Smooth muscle cell (in vitro differentiated cells): ENCODE measurements at regions not wholly inside any gene's neighbourhood (a gene's known extent, or its start where the extent isn't known, plus 50 kb on each side); places are given as distances from the start of the nearest gene placed in this dataset.
A peak's percentile ranks its signal among the peaks of the same experiment; 100 is the strongest.

Experiments
- DNase-seq: peaks from one replicate; lab custom pipeline; 2025; ENCODE audit not compliant: unreplicated experiment; lab: John Stamatoyannopoulos, UW
- H2AFZ ChIP-seq: fragments of 200-600 bp; sonication (generic); 2 replicates; pipeline ENCODE4 v1.6.0; 2016; ENCODE audit warnings: antibody characterized with exemption, low read depth, mild to moderate bottlenecking
- H3F3A ChIP-seq: fragments of 200-600 bp; sonication (generic); 2 replicates; pipeline ENCODE4 v1.6.0; 2017; ENCODE audit warnings: antibody characterized with exemption, low read depth
- H3K27ac ChIP-seq: fragments of 200-600 bp; sonication (generic); 2 replicates; pipeline ENCODE4 v1.5.1; 2016; ENCODE audit warnings: low read depth, mild to moderate bottlenecking
- H3K27me3 ChIP-seq: fragments of 200-600 bp; sonication (generic); 2 replicates; pipeline ENCODE4 v1.6.1; 2016; ENCODE audit warnings: low read depth, mild to moderate bottlenecking
- H3K36me3 ChIP-seq: fragments of 200-600 bp; sonication (generic); 2 replicates; pipeline ENCODE4 v1.5.1; 2016; ENCODE audit warnings: low read depth
- H3K4me1 ChIP-seq: fragments of 200-600 bp; sonication (generic); 2 replicates; pipeline ENCODE4 v1.5.1; 2016; ENCODE audit warnings: low read depth
- H3K4me2 ChIP-seq: fragments of 200-600 bp; sonication (generic); 2 replicates; pipeline ENCODE4 v1.6.0; 2016; ENCODE audit warnings: mild to moderate bottlenecking
- H3K4me3 ChIP-seq: fragments of 200-600 bp; sonication (generic); 2 replicates; pipeline ENCODE4 v1.5.1; 2016; ENCODE audit warnings: mild to moderate bottlenecking
- H3K79me2 ChIP-seq: fragments of 200-600 bp; sonication (generic); 2 replicates; pipeline ENCODE4 v1.6.0; 2016; ENCODE audit warnings: low read depth, mild to moderate bottlenecking
- H3K9ac ChIP-seq: fragments of 200-600 bp; sonication (generic); 2 replicates; pipeline ENCODE4 v1.6.0; 2016; ENCODE audit warnings: low read depth
- H3K9me3 ChIP-seq: fragments of 200-600 bp; sonication (generic); replicated peaks from 2 replicates; pipeline ENCODE4 v1.5.1; 2016; ENCODE audit warnings: low read depth
- H4K20me1 ChIP-seq: fragments of 200-600 bp; sonication (generic); 2 replicates; pipeline ENCODE4 v1.6.0; 2016; ENCODE audit warnings: low read depth
- CTCF ChIP-seq: fragments of 200-600 bp; sonication (generic); IDR thresholded peaks from 2 replicates; pipeline ENCODE4 v1.5.1; 2017; ENCODE audit warnings: borderline replicate concordance, mild to moderate bottlenecking, antibody characterized with exemption; ENCODE audit not compliant: insufficient read depth, poor library complexity, severe bottlenecking
- WGBS: methylation state at CpG from one replicate; pipeline ENCODE4 v1.1.7; 2016; ENCODE audit warnings: low lambda C conversion rate; 5-methylcytosine and 5-hydroxymethylcytosine counted together

DNA sequence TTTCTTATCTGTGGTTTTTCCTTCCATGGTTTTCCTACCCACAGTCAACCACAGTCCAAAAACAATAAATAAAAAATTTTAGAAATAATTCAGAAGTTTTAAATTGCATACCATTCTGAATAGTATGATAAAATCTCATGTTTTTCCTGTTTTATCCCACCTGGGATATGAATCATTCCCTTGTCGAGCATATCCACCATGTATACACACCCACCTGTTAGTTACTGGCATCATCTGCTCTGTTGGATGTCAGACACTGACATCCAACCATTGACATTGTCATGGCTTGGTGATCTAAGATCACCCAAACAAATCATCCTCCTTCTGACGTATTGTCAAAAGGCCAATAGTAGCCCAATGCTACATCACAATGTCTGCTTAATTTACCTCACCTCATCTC, 749.8 kb downstream of the TNS3 start:
- no peak for TF ChIP-seq CTCF
- no peaks in the 10 kb centered on the region for H3K4me1 ChIP-seq
- no peaks in the 10 kb centered on the region for H3K79me2 ChIP-seq
- no peak overlapping the region for H3K4me2 ChIP-seq
- H3K9ac ChIP-seq: no peak overlapping the region
- H3K4me3 ChIP-seq: no peak overlapping the region
- no peaks in the 10 kb centered on the region for H3K27me3 ChIP-seq
- no peak for DNase-seq
- peaks cover 5% of the 10 kb centered on the region for H3F3A ChIP-seq
- no peak overlapping the region for H2AFZ ChIP-seq
- H3K27ac ChIP-seq: no peak overlapping the region
- 80% methylated on average over 2 of the region's 2 CpGs for WGBS
- H3K36me3 ChIP-seq: no peaks in the 10 kb centered on the region
- no peaks in the 10 kb centered on the region for H4K20me1 ChIP-seq
- no peaks in the 10 kb centered on the region for H3K9me3 ChIP-seq

GRCh38 chr7:46819819-46820218, 762.1 kb downstream of the TNS3 start:
- no peak overlapping the region for H3K27ac ChIP-seq
- H3F3A ChIP-seq: peaks cover 5% of the 10 kb centered on the region
- H3K4me2 ChIP-seq: no peak overlapping the region
- no peaks in the 10 kb centered on the region for H4K20me1 ChIP-seq
- H3K9ac ChIP-seq: no peak overlapping the region
- H3K4me3 ChIP-seq: no peak overlapping the region
- no peaks in the 10 kb centered on the region for H3K4me1 ChIP-seq
- peaks cover 8% of the 10 kb centered on the region for H3K9me3 ChIP-seq
- H3K79me2 ChIP-seq: no peaks in the 10 kb centered on the region
- WGBS: 98% methylated on average over 7 of the region's 7 CpGs
- H3K36me3 ChIP-seq: peaks cover 11% of the 10 kb centered on the region
- no peak for TF ChIP-seq CTCF
- DNase-seq: no peak
- H3K27me3 ChIP-seq: no peaks in the 10 kb centered on the region
- H2AFZ ChIP-seq: no peak overlapping the region

GRCh38 chr7:46814516-46815250, 767.2 kb downstream of the TNS3 start:
- Histone ChIP-seq H3K27me3 (no peaks in the 10 kb centered on the region), H3K9me3 (peaks cover 8% of the 10 kb centered on the region), H3K4me2 (peak overlapping the region; percentile 46), H4K20me1 (no peaks in the 10 kb centered on the region), H3F3A (peaks cover 27% of the 10 kb centered on the region), H2AFZ (no peak overlapping the region), H3K4me3 (no peak overlapping the region), H3K27ac (peak overlapping the region; percentile 54), H3K36me3 (peaks cover 11% of the 10 kb centered on the region), H3K79me2 (no peaks in the 10 kb centered on the region), H3K9ac (no peak overlapping the region), H3K4me1 (no peaks in the 10 kb centered on the region)
- no peak for DNase-seq
- 40% methylated on average over 4 of the region's 4 CpGs for WGBS
- TF ChIP-seq CTCF: no peak

- peaks cover 8% of the 10 kb centered on the region for H3K36me3 ChIP-seq
- no peak for TF ChIP-seq CTCF
- no peak overlapping the region for H2AFZ ChIP-seq
- no peaks in the 10 kb centered on the region for H4K20me1 ChIP-seq
- 52% methylated on average over 7 of the region's 7 CpGs for WGBS
- no peak for DNase-seq
- H3K4me2 ChIP-seq: peak overlapping the region; percentile 40
- peaks cover 27% of the 10 kb centered on the region for H3F3A ChIP-seq
- H3K9me3 ChIP-seq: peaks cover 8% of the 10 kb centered on the region
- H3K9ac ChIP-seq: peak overlapping the region; percentile 32
- no peak overlapping the region for H3K4me3 ChIP-seq
- H3K27ac ChIP-seq: peak overlapping the region; percentile 81
- no peaks in the 10 kb centered on the region for H3K4me1 ChIP-seq
- no peaks in the 10 kb centered on the region for H3K79me2 ChIP-seq
- no peaks in the 10 kb centered on the region for H3K27me3 ChIP-seq
Measured at GRCh38 chr7:46812101-46812675, 769.7 kb downstream of the TNS3 start.
